Immature natural killer cell (primary cell): ENCODE measurements at regions not wholly inside any gene's neighbourhood (a gene's known extent, or its start where the extent isn't known, plus 50 kb on each side); places are given as distances from the start of the nearest gene placed in this dataset.

Experiments used
- DNase-seq, 3 donors: peaks; one replicate each; pipeline ENCODE4 v3.0.0; 2022; ENCODE audit warnings: mixed read lengths in 1 of 3
- H3K27ac Mint-ChIP-seq, 6 donors: one replicate each; pipeline ENCODE4 v1.8.0; 2020; ENCODE audit warnings: mixed read lengths in 6 of 6, mild to moderate bottlenecking in 5 of 6, inconsistent platforms in 4 of 6, moderate library complexity in 3 of 6
- H3K27me3 Mint-ChIP-seq, 3 donors: one replicate each; pipeline ENCODE4 v1.8.0; 2020 to 2021; ENCODE audit warnings: low read depth in 3 of 3, mild to moderate bottlenecking in 3 of 3, mixed read lengths in 3 of 3, moderate library complexity in 3 of 3, inconsistent platforms in 1 of 3
- H3K36me3 Mint-ChIP-seq, 3 donors: one replicate each; pipeline ENCODE4 v1.8.0; 2020; ENCODE audit warnings: mixed read lengths in 3 of 3, inconsistent platforms in 2 of 3, mild to moderate bottlenecking in 2 of 3
- H3K4me1 Mint-ChIP-seq, 2 donors: one replicate each; pipeline ENCODE4 v1.8.0; 2020; ENCODE audit warnings: inconsistent platforms in 2 of 2, mild to moderate bottlenecking in 2 of 2, mixed read lengths in 2 of 2, moderate library complexity in 1 of 2
- H3K4me3 Mint-ChIP-seq, 5 donors: one replicate each; pipeline ENCODE4 v1.8.0; 2020; ENCODE audit warnings: mild to moderate bottlenecking in 5 of 5, mixed read lengths in 5 of 5, inconsistent platforms in 3 of 5, moderate library complexity in 3 of 5
- H3K9me3 Mint-ChIP-seq, 6 donors: one replicate each; pipeline ENCODE4 v1.8.0; 2020; ENCODE audit warnings: mild to moderate bottlenecking in 6 of 6, mixed read lengths in 6 of 6, inconsistent platforms in 4 of 6, moderate library complexity in 3 of 6

DNA sequence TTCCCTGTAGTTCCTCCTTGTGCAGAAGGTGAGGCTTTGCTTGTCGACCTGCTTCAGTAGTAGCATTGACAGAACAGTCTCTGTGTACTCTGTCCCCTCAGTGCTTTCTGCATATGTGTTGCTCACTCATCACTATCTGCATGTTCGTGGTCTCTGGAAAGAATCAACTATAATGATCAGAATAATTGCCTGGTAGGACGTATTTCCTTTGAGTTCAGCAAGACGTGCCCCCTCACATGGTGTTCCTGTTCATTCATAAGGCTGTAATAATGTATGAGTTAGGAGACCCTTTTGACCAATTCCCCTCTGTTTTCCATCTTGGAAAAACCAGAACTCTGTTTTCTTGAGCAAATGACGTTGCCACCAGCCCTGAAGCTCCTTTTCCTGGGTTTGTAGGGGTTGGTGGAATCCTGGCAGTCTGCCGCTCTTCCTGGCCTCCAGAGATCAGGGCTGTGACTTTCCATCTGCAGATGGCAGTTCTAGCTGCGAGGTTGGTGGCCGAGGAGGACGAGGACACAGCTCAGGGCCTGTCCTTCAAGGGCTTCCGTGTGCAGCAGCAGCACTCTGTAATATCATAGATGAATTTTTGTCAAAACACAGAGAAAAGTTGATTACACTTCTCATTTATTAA lies 61.9 kb downstream of the EXOSC2 start:
- Mint-ChIP-seq H3K36me3 (no peaks in the 10 kb centered on the region), H3K9me3 (no peaks in the 10 kb centered on the region), H3K27ac (no peak overlapping the region), H3K4me1 (peaks cover 11 to 32% of the 10 kb centered on the region in 2 donors), H3K27me3 (peaks cover 0 to 2% (median 0%) of the 10 kb centered on the region in 3 donors), H3K4me3 (no peak overlapping the region)
- no peak for DNase-seq

DNA sequence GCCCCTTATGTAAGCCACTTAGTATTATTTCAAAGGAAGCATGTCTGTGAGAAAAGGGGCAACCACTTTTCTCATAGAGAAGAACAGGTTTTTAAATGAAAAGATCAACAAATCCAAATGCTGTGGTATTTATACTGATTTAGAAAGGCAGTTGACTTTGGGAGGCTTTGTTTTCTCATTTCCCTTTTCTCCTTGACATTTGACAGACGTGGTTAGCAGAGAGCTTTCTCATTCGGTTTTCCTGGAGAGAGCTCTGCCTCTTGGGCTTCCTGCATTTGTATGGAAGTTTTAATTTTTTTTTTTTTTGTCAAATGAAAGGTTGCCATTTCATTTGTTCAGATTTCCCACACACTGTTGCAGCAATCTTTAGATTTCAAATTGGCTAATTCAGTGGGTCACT lies 62.5 kb downstream of the EXOSC2 start:
- H3K27ac Mint-ChIP-seq = no peak overlapping the region

DNA sequence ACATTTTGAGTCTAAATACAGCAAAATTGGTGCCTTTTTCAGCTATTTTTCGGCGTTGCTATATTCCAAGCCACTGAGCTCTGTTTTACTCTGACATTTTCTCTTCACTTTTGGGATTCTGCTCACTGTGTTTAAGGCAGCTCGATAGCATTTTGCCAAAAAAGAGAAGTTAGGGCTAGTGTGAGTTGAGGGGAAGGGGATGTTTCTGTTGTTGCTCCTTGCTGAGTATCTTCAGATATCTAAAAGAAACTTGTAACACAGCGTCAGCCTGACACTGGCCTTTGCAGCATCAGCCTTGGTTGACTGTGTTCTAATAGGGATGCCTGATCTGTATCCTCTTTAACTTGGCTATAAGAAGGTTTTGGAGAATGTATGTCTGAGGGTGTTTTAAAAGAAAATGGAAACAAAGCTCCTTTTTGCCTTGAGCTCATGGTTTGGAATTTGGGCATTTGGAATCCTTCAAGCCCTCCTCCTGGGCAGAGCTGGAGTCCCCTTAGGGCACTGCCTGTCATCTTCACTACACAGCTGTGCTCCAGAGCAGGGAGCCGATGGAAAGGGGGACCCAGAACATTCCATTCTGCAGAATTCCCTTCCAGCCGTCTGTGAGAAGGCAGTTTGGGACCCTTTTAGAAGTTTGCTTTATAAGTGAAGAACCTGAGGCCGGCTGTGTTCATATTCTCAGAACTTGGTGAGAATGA lies 63.0 kb downstream of the EXOSC2 start:
- H3K27ac Mint-ChIP-seq = no peak overlapping the region
- no peaks in the 10 kb centered on the region for H3K9me3 Mint-ChIP-seq
- peaks cover 21 to 41% of the 10 kb centered on the region in 2 donors for H3K4me1 Mint-ChIP-seq
- H3K36me3 Mint-ChIP-seq = no peaks in the 10 kb centered on the region
- H3K4me3 Mint-ChIP-seq = no peak overlapping the region
- H3K27me3 Mint-ChIP-seq = peaks cover 0 to 2% (median 0%) of the 10 kb centered on the region in 3 donors
- DNase-seq = no peak

More for the DNA sequence above, 62.5 kb downstream of the EXOSC2 start:
- Mint-ChIP-seq H3K36me3 (no peaks in the 10 kb centered on the region), H3K4me1 (peaks cover 16 to 36% of the 10 kb centered on the region in 2 donors), H3K9me3 (no peaks in the 10 kb centered on the region), H3K4me3 (no peak overlapping the region), H3K27me3 (peaks cover 0 to 2% (median 0%) of the 10 kb centered on the region in 3 donors)
- DNase-seq = no peak

DNA sequence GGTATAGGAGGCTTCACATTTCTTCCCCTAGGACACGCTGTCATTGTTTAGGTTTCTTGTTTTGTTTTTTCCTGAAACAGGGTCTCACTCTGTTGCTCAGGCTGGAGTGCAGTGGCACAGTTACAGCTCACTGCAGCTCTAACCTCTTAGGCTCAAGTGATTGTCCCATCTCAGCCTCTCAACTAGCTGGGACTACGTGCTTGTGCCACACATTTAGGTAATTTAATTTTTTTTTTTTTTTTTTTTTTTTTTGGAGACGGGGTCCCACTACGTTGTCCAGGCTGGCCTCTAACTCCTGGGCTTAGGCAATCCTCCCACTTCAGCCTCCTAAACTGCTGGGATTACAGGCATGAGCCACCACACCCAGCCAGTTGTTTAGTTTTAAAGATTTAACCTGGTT lies 66.2 kb downstream of the EXOSC2 start:
- peak overlapping the region in 2 of 6 donors; percentile 18 to 36 for H3K27ac Mint-ChIP-seq
- no peaks in the 10 kb centered on the region for H3K9me3 Mint-ChIP-seq
- DNase-seq = no peak
- no peaks in the 10 kb centered on the region for H3K27me3 Mint-ChIP-seq
- no peaks in the 10 kb centered on the region for H3K36me3 Mint-ChIP-seq
- H3K4me3 Mint-ChIP-seq = no peak overlapping the region
- H3K4me1 Mint-ChIP-seq = peaks cover 45 to 70% of the 10 kb centered on the region in 2 donors

DNA sequence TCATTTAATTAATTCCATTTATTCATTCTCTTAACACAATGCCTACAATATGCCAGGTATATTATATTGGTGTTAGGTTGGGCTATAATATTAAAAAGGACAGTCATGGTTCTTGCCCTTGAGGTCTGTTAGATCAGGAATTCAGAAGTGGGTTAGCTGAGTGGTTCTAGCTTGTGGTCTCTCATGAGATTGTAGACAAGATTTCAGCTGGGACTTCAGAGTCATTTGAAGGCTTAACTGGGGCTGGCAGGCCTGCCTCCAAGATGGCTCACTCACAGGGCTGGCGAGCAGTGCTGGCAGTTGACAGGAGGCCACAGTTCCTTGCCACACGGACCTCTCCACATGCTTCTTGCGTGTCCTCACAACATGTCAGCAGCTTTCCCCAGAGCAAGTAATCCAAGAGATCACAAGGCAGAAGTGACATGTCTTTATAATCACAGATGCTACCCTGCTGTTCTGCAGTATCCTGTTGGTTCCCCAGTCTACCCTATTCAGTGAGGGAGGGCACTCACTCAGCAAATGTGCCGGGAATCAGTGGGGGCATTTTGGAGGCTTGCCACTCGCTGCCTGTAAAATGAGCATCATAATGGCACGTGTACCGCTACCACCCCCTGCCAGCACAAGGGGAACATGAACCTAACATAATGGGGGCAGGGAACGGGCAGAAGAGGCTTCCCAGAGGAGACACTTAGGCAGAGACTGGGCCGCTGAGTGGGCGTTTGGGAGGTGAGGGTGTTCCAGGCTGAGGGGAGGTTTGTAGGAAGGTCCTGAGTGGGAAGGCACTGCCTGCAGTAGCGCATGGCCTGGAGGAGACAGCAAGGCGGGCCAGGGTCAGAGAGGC lies 70.0 kb downstream of the EXOSC2 start:
- no peaks in the 10 kb centered on the region for H3K27me3 Mint-ChIP-seq
- H3K4me1 Mint-ChIP-seq = peaks cover 63 to 85% of the 10 kb centered on the region in 2 donors
- H3K9me3 Mint-ChIP-seq = no peaks in the 10 kb centered on the region
- H3K27ac Mint-ChIP-seq = peak overlapping the region in 1 of 6 donors; percentile 21
- no peak overlapping the region for H3K4me3 Mint-ChIP-seq
- no peak for DNase-seq
- no peaks in the 10 kb centered on the region for H3K36me3 Mint-ChIP-seq

DNA sequence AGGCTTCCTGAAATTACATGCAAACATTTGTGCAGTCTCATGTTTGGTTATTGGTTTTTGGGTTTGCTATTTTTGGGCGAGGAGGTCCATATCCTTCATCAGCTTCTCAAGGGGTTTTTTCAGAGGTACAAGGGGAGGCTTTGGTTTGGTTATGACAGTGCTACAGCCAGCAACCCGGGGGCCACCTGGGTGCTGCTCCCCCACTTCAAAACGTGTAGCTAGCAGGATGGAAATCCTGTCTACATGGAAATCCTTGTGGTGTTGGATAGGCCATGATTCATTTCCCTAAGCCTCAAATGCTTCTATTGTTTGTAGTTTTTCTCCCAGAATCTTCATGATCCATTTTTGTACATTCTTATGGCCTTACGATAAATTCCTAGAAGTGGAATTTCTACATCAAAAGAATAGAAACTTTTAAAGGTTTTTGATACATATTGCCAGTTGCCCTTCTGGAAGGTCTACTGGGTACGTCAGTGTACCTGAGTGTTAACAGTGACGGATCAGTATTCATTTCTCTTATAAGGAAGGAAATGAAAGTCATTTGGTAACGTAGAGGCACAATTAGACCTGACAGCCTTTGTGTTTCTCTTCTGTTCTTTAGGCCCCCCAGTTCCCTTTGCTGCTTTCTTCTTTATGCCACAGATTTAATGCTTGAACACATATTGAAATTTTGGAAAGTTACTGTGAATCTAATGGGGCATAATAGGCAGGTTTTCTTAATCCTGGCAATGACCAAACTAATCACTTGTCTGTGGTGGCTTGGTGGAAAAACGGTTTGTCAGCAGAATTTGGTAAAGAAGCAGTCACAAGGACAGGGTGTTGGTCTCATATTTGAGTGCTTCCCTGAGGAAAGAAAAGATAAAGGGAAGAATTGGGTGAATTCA lies 69.7 kb upstream of the ABL1 start:
- Mint-ChIP-seq H3K9me3 (no peaks in the 10 kb centered on the region), H3K27me3 (no peaks in the 10 kb centered on the region), H3K36me3 (no peaks in the 10 kb centered on the region), H3K4me3 (no peak overlapping the region), H3K4me1 (peaks cover 61 to 79% of the 10 kb centered on the region in 2 donors), H3K27ac (peak overlapping the region in 2 of 6 donors; percentile 46 to 75)
- no peak for DNase-seq

DNA sequence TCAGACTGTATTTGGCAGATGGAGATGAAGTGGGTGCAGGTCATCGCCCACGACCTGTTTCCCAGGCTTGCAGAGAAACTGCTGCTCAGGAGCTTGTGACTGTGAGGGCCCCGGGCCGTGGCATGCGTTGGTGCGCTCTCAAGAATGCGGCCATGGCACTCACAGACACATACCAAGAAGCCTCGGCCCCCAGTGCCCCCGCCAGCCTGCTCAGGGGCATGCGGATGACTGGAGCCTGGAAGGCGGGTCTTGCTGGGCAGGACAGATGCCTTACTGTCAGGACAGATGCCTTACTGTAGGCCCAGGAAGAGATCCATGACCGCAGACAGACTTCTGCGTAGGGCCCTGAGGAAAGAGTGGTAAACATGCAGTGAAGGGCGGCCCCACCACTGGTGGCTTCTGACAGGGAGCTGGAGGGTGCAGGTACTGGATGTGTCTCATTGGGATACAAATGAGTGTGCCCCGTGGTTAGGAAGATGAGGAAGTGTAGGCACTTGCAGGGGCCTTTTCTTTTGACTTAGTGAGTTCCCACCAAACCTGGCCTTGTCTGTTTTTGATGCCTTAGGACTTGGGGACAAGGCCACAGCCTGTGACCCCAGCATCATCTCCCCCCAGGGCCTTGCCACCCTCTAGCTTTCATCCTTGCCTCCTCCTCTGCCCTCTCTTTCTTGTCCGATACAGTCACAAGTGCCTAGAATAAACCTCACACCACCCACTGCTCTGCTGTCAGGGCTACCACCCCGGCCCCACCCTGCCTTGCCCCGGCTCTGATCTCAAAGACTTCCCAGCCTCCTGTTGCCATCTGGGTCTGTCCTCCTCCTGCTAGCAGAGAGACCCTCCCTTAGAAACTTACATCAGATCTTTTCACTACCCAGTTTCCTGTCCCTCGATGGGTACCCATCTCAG lies 68.8 kb upstream of the ABL1 start:
- DNase-seq = no peak
- Mint-ChIP-seq H3K4me1 (peaks cover 52 to 72% of the 10 kb centered on the region in 2 donors), H3K9me3 (no peaks in the 10 kb centered on the region)

DNA sequence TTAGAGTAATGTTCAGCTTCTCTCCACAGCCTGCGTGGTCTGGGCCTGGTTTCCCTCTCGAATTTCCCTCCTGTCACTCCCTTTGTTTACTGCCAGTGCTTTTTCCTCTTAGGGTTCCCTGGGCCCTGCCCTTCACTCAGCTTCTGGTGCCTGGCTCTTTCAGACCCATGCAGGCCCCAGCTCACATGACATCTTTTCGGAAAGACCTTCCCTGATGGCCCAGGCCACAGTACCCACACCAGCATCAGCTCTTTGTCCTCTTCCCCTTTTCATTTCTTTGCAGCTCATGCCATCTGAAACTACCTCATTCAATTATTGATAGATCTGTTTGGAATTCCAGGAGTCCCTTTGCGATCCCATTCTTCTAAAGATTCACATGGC lies 68.1 kb upstream of the ABL1 start:
- peaks cover 47 to 65% of the 10 kb centered on the region in 2 donors for H3K4me1 Mint-ChIP-seq
- no peak for DNase-seq
- no peak overlapping the region for H3K4me3 Mint-ChIP-seq
- H3K27me3 Mint-ChIP-seq = no peaks in the 10 kb centered on the region
- no peaks in the 10 kb centered on the region for H3K36me3 Mint-ChIP-seq
- H3K9me3 Mint-ChIP-seq = no peaks in the 10 kb centered on the region
- peak overlapping the region in 5 of 6 donors; percentile 8 to 77 (median 47) for H3K27ac Mint-ChIP-seq

More for the DNA sequence above, 68.8 kb upstream of the ABL1 start:
- Mint-ChIP-seq H3K27ac (peak overlapping the region in 5 of 6 donors; percentile 8 to 77 (median 47)), H3K4me3 (no peak overlapping the region), H3K36me3 (no peaks in the 10 kb centered on the region), H3K27me3 (no peaks in the 10 kb centered on the region)

DNA sequence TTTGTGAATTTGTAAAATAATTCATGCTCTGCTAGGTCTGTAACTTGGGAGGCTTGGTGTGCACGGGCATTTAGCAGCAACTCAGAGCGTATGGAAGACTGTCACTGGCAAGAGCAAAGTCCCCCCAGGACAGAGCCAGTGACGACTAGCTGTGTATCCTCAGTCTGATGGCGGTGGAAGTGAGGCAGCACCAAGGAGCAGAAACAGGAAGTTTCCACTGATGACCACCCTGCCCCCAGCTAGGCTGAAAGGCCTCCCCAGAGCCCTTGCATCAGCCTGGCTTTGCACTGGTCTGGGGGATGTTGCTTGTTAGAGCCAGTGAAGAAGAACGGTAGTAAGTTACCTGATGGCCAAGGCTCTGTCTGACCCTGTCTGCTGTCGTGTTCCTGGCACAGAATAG lies 66.8 kb upstream of the ABL1 start:
- Mint-ChIP-seq H3K4me3 (no peak overlapping the region), H3K27ac (peak overlapping the region in 2 of 6 donors; percentile 46 to 75)

DNA sequence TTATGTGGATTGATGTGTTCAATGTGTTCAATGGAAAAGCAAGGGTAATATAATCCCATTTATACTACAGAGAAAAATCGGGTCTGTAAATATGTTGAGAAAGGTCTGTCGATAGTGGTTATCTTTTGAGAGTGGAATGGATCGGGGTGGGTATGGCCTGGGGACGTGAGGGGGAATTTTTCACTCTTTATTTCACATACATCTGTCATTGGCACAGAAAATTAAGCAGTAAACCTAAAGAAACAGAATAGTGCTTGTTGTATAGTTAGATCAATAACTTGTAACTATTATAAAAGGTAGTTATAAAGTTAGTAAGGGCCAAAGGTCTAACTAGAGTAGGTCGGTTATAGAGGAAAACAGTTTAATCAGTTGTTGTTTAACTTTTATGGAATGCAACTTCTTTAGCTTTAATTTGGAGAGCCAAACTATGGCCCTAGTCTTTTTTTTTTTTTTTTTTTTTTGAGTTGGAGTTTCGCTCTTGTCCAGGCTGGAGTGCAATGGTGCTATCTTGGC lies 66.1 kb upstream of the ABL1 start:
- H3K9me3 Mint-ChIP-seq = no peaks in the 10 kb centered on the region
- peaks cover 28 to 45% of the 10 kb centered on the region in 2 donors for H3K4me1 Mint-ChIP-seq
- DNase-seq = no peak
- H3K27ac Mint-ChIP-seq = no peak overlapping the region
- peaks cover 0 to 1% (median 0%) of the 10 kb centered on the region in 3 donors for H3K27me3 Mint-ChIP-seq
- no peak overlapping the region for H3K4me3 Mint-ChIP-seq
- H3K36me3 Mint-ChIP-seq = no peaks in the 10 kb centered on the region

More for the DNA sequence above, 66.8 kb upstream of the ABL1 start:
- Mint-ChIP-seq H3K36me3 (no peaks in the 10 kb centered on the region), H3K4me1 (peaks cover 35 to 52% of the 10 kb centered on the region in 2 donors), H3K27me3 (peaks cover 0 to 1% (median 0%) of the 10 kb centered on the region in 3 donors), H3K9me3 (no peaks in the 10 kb centered on the region)
- DNase-seq = no peak

DNA sequence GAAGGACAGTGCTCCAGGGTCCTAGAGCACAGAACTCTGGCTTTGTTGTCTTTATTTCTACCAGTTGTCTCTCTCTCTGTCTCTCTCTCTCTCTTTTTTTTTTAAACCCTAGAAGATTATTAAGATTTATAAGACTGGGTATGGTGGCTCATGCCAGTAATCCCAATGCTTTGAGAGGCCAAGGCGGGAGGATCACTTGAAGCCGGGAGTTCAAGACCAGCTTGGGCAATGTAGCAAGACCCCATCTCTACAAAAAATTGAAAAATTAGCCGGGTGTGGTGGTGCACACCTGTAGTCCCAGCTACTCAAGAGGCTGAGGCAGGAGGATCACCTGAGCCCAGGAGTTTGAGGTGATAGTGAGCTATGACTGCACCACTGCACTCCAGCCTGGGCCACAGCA lies 65.0 kb upstream of the ABL1 start:
- no peak for DNase-seq
- Mint-ChIP-seq H3K4me3 (no peak overlapping the region), H3K9me3 (no peaks in the 10 kb centered on the region), H3K36me3 (no peaks in the 10 kb centered on the region), H3K27ac (peak overlapping the region in 1 of 6 donors; percentile 12), H3K27me3 (peaks cover 0 to 3% (median 0%) of the 10 kb centered on the region in 3 donors), H3K4me1 (peaks cover 24 to 36% of the 10 kb centered on the region in 2 donors)
